ENCODE measurements at regions not wholly inside any gene's neighbourhood (a gene's known extent, or its start where the extent isn't known, plus 50 kb on each side); places are given as distances from the start of the nearest gene placed in this dataset.
A peak's percentile ranks its signal among the peaks of the same experiment; 100 is the strongest.

DNA sequence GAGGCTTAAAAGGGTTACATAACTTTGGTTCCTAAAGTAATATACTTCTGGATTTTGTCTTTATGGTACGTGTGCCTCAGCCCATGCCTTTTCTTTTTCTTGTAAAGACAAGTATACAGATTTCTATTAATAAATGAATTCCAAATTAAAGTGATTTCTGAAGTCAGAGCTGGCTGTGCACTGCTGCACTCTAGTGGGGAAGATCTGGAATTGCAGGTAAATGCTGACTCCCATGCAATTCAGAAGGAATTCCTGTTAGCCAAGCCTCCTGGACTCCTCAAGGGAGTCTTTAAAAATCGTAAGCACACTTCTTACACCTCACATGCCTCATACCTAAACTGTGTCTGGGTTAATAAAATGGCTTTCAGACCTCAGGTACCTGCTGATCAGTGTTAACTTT is 118.4 kb upstream of the SLC7A1 start:
- FAIRE-seq = no peak

DNA sequence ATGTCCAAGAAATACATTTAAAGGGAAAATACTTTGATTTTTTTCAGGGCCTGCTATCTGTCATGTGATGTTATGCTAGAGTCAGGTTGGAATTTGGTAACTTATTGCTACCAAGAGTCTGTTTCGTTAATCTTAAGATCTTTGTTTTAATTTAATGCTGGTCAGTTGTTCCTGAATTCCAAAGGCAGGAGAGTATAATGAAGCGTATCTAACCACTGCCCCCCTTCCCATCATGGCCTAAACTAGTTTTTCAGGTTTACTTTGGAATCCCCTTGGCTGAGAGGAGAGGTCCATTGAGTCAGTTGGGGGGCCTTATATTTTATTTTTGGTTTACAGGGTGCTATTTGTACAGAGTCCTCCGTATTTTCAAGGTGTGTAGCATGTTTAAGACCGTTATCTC is 116.3 kb upstream of the SLC7A1 start:
- FAIRE-seq = no peak

DNA sequence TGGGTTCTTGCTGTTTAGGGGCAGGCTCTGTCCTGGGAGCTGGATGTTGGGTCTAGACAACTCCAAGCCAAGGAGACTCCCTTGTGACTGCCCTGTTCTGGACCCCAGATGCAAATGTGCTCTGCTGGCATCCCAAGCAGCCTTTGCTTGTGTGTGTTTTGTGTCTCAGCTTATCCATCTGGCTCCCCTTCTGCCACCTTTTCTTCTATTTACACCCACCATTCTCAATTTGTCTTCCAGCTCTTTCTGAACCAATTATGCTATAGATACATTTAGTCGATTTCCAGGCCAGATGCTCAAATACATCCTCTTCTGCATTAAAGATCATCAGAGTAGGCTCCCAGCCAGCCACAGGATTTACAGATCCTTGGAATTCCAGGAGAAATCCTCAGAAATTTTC is 115.0 kb upstream of the SLC7A1 start:
- FAIRE-seq = no peak

DNA sequence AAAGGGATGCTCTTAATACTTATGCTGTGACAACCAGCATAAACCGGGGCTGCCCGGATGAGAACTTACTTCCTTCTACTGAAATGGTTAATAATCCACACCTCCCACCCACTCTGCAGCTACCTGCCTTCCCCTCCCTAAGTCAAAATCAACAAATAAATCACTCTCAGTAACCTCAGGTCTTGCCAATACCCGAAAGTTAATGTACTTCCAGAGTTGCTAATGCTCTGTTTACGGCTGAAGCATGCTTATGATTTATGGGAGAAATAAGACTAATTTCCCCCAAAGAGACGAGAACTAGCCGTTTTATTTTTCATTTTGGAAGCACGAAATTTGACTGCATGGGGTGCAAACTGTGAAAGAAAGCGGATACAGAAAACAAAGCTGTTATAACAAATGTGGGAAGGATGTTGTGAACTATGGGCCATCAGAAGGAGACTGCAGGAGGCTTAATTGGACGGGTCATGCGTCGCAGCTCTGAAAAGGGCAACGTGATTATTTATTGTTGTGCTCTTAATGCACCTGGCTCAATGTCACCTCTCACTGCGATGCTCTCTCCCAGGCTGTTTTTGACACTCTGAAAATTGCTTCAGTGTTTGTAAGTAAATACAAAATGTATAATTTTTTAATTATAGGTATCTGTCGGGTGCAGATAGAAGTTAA is 114.0 kb upstream of the SLC7A1 start:
- no peak for FAIRE-seq

DNA sequence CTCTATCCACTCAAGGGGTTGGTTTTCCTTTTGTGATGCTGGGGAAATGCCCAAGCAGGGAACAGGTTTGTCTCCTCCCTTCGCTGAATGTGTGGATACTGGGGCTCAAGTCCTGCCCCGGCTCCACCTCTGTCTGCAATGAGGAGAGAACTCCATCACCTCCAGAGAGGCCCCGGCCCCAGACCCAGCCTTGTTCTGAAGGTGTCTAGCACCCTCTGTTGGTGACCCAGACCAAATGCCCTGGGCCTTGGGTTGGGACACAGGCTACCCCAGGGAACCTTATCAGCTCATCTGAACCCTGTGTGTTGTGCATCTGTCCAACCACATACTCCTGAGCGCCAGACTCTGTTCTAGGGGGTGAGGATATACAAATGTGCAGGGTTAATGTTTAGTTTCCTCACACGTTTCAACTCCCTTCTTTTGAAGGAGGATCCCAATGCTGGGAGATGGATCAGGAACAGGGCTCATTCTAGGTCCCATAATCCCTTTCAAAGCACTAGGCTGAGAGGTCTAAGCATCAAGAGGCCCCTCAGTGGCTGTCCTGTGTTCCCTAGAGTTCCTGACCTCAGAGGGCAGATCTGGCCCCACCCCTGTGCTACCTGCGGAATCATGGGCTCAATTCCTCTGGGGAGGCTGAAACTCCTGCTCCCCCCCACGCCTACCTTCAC is 112.5 kb upstream of the SLC7A1 start:
- FAIRE-seq = no peak

DNA sequence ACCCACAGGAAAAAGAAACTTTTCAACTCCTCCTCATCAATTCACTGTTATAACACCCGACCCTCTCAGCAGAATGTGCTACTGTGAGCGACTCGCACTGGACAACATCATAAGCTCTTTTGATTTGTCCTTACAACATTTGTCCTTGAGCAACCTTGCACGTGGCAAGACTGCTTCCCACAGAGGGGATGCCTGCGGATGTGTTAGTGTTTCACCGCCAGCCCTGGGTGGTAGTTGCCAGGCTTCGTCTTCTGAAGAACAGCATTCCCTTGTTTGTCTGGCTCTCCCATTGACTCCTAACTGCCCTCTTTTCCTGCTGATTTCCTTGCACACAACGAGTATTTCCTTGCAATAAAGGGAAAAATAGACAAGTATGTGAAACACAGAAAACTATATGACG is 111.4 kb upstream of the SLC7A1 start:
- no peak for FAIRE-seq

DNA sequence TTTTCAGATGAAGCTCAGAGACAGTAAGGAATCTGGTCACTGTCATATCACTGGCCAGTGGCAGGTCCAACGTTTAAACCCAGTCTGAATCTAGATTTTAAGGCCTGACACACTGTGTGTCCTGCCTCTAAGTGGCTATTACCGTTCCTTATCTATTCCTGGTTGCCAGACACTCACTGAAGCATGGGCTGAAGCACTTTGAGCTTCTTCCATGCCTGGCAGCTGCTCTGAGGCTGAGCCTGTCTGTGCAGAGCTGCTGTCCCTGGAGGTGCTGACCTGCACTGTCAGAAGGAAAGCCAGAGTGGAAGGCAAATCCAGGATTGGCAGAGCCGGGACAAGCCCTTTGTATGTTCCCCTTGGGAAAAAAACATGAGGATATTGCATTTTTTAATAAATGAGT is 109.2 kb upstream of the SLC7A1 start:
- no peak for FAIRE-seq

DNA sequence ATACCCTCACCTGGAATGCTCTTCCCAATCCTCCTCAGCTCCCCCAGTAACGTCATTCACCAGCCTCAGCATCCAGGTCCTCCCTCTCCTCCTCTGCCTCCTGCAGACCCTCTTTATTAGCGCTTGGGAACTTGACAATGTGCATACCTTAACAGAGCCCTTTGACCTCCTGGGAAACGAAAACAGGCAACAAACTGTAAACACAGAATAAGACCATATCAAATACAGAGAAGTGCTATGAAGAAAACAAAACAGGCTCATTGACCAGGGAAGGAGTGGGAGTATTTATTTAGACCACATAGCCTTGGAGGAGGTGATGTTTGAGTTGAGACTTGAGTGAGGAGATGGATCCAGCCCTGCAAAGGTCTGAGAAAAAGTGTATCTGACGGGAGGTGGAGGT is 107.9 kb upstream of the SLC7A1 start:
- no peak for FAIRE-seq

DNA sequence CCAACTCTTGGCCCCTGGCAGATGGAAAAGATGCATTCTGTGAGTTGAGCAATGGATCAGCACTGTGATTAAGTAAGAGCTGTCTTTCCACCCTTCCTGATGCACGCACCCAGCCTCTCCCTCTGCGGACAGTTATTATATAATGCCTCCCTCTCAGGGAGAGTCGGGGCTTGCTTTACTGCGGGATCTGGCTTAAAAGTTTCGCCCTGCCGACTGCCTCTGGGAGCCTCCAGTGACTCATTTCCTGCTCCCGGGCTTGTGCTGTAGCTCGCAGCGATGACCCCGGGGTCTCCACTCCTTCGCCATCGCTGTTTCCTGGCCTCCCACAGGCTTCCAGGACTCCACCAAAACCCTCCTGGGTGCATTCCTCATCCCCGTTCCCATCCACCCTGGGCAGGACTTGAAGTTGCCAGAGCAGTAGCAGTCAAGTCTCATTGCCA is 107.4 kb upstream of the SLC7A1 start:
- FAIRE-seq = no peak

DNA sequence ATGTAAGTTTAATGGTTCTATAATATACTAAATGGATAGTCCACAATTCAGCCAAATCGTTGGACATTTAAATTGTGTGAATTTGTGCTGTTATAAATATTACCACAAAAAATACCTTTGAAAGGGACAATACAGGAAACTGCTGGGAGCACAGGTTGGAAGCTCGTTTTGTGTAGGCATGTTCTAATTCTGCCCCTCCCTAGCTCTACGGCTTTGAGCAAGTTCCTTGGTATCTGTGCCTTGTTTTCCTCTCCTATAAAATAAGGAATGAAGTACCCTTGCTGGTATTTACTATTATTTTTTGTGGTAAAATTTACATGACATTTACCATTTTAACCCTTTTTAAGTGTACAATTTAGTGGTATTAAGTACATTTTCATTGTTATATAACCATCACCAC is 102.6 kb upstream of the SLC7A1 start:
- no peak for FAIRE-seq

DNA sequence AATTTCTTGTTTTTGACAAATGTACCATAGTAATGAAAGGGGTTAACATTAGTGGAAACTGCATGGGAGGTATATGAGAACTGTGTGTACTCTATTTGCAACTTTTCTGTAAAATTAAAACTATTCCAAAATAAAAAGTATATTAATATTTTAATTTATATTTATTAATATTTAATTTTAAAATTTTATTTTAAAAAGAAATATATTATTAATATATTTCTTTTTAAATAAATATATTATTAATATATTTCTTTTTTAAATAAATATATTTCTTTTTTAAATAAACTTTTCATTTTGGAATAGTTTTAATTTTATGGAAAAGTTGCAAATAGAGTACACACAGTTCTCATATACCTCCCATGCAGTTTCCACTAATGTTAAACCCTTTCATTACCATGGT is 101.1 kb upstream of the SLC7A1 start:
- peak; percentile 49 for FAIRE-seq

DNA sequence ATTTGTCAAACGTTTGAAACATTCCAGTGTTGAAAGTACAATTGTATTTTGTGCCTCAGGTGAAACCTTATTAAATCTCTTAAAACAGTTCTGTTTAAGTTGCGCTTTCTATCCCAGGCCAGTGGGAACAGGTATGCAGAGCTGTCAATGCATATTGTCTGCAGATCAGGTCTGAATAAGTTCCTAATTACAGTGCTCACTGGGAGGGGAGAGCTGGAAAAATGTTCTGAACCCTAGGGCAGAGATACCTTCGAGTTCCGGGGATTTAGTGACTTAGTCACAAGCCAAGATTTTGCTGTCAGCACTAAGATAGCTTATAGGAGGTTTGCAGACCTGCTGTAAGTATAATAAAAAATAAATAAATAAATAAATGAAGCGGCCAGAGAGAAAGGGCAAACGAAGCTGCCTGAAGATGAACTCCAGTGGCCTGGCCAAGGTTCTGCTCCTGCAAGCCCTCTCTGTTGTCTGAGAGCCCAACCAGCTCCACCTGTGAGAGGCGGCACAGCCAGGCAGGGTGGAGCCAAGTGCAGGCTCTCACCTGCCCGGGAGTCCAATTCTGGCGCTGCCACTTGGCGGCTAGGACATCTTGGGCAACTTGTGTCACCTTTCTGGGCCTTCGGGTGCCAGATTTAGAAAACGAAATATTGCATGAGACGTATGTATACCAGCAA is 97.9 kb upstream of the SLC7A1 start:
- no peak for FAIRE-seq

DNA sequence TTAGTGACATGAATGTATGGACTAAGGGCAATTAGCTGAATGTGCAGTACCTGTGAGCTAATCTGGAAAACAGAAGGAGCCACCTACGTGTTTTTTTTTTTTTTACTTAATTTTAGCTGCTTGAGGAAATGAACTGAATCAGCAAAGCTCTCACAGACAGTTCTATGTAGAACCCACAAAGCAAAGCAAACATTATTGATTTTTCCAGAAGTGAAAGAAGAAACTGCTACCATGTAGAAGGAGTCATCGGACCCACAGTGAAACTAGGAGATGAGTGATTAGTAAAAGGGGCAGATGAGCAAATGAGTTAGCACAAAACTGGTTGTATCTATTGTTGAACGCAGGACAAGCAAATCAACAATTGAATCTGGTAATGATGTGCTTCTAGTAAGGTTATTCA is 94.1 kb upstream of the SLC7A1 start:
- peak; percentile 90 for FAIRE-seq

DNA sequence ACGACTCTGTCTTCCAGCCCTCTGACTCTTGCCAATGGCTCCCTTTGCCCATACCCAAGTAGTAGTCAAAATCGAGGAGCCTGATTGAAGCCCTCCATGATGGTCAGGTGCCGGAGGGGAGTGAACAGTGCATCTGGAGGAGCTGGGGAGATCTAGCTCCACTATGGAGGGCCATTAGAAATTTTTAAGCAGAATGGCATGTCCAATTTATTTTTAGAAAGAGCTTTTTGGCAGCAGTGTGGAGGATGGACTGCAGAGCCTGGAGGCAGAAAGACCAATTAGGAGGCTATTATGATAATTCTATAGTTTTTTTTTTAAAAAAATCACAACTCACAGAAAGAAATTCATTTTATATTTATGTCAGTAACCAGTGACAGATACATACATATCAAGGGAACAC is 92.7 kb upstream of the SLC7A1 start:
- peak; percentile 41 for FAIRE-seq

DNA sequence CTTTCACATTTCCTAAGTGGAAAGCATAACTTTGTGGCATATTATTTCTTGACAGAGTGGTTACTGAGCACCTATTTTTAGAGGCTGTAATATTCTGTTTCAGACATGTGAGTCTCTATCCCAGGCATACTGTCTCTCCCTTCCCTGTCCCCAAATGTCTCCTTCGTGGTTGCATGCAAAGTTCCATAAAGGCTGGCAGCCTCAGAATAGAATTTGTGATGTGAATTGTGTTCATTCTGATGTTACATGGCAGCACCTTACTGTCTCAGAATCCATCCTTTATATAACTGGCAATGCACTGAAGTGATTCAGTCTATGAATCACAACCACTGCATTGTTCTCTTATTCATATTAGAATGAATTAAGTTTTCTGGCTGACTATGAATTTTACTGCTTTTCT is 89.0 kb upstream of the SLC7A1 start:
- FAIRE-seq = no peak

DNA sequence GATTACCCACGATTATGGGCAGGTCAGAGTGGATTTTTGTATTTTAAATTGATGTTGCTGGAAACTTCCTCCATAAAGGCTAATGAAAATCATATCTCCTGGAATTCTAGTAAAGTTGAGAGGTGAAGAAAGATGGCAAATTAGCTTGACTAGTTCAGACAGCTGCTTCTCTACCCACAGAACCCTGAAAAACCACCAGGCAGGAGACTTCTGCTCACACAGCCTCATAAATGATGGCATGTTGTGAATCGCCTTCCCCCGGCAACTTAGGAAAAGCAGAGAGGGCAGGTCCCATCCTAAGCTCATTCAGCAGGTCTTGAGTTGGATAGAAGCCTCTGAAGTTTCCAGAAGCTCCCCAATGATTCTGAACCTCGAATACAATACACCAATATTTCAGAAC is 87.6 kb upstream of the SLC7A1 start:
- FAIRE-seq = no peak

DNA sequence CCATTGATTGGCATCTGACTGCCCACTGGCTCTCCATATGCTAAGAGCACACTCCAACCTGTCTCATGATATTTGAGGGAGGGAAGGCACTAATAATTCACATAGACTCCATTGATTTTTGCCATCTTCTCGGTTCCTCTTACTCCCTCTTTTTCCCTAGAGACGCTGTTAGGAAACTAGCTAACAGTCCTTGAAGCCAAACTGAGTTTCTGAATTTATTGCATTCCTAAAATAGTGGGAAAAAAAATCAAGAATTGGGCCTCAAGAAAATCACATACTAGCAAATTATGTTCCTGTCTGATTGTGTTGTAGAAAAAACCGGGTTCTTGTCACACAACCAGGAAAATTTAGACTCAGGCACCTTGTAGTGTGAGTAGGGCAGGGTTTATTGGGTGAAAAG is 86.4 kb upstream of the SLC7A1 start:
- no peak for FAIRE-seq

DNA sequence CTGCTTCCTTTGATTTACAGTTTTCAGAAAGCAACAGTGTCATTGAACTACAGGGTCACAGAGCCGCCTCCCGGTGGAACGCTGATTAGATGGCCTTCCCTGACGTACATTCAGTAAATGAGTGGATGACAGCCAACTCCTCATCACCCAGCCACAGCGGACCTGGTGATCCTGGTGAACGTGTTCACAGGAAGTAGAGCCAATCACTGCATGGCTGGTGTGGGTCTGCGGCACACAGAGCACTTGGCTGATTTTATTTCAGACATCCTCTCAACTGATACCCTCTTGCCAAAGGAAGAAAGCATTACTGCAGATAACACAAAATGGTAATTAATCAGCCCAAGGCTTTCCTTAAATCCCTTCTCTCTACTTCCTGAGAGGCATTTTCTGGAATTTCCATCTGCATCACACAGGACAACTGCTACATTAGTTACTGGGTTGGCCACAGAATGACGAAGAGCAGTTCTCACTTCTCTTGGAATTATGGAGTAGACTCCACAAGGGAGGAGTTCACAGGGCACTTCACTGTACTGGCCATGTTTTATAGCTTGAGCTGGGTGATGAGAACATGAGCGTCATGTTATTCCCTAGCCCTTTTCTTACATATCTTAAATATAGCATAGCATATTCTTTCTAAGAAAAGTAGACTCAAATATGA is 84.0 kb upstream of the SLC7A1 start:
- no peak for FAIRE-seq

DNA sequence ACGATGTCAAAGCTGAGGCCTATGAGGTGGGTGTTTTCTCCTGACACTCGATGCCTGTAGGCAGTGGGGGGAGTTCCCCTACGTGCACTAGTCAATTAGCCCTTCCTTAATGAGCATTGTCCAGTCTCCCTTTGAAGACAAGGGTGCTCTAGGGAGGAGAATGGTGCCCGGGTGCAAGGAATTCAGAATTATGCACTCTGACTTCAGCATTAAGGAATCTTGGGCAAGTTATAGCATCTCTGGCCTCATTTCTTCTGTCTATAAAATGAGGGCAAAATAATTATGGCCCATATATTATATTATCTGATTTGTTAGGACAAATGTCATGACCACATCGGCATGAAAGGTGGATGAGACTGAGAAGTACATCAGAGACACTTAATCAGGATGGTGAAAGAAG is 82.1 kb upstream of the SLC7A1 start:
- no peak for FAIRE-seq

DNA sequence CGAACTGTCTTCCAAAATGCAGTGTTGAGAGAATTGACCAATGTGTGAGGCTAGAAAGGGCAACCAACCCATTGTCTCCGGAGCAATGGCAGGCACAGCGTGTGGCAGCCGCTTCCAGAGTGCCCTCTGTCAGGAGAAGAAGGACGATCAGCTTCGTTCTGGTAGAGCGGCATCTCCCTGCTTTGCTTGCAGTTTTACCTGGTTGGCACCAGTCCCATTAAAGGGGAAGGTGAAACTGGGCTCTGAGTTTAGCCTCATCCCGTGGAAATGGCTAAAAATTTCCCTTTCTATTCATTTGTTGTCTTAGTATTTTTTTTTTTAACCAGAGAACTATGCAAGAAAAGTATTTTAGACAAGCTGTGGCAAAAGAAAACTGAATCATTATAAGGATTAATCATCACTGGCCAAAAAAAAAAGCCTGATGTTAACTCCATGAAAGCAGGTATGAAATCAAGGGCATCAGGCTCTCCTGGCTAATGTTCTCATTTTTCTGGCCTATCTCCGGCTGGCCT is 81.5 kb upstream of the SLC7A1 start:
- FAIRE-seq = peak; percentile 27

DNA sequence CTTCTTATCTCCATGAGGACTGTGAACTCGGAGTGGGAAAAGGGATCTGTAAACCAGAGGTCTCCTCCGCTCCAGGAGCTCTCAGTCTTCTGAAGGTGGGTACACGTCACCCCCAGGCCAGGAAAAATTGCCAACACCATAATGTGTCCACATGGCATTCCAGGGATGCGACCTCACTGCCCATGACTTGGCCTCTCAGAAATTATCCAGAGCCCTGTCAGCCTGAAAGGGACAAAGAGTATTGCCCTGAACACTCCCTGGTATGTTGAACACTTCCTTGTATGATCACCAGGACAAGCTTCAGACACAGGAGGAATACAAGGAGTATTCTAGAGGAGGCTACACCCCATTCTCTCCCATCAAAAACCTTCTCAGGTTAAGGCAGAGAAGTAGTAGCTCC is 81.0 kb upstream of the SLC7A1 start:
- no peak for FAIRE-seq

DNA sequence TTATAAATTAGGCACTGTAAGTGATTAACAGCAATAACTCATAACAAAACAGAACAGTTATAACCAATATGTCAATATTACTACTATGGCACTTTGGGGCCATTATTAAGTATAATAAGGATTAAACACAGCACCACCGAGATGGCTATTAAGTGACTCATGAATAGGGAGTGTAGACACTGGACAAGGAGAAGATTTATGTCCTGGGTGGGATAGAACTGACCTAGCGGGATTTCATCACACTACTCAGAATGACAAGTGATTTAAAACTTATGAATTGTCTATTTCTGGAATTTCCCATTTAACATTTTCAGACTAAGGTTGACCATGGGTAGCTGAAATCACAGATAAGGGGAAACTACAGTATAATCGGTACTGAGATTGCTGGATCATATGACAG is 79.0 kb upstream of the SLC7A1 start:
- FAIRE-seq = no peak

DNA sequence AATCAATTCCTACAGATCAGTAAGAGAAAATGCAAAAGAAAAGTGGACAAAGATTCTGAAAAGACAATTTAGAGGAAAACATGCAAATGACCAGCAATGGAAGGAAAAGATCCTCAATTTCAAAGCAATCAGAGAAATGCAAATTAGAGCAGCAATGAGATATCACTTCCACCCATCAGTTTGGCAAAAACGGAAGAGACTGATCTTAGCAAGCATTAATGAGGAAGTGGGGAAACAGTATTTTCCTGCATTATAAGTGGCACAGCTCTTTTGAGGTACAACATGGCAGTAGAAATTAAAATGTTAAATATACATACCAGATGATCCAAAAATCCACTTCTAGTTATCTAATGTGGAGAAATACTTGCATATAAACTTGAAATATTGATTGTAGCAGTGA is 69.1 kb upstream of the SLC7A1 start:
- FAIRE-seq = no peak
